Glomerular visceral epithelial cell (primary cell): ENCODE measurements at regions not wholly inside any gene's neighbourhood (a gene's known extent, or its start where the extent isn't known, plus 50 kb on each side); places are given as distances from the start of the nearest gene placed in this dataset.

ENCODE experiments used
- DNase-seq: peaks from one replicate; pipeline ENCODE4 v3.0.0-alpha.2; 2016; ENCODE audit errors: extremely low spot score

DNA sequence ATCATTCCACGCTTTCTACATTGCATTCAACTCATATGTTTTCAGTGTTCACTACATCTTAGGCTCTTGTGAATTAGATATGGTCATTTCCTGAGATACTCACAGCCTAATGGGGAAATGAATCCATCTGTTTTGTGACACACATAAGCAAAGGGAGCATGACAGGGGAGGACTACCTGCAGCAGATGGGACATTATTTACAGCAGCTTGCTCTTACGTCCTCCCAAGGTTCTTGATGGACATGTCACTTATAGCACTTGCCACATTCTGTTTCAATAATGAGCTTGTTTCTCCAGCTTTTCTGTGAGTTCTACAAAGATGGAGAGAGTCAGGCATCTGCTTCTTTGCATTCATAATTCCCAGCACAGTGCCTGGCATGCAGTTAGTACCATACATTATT, 1509.6 kb upstream of the TMEM132C start:
- DNase-seq: no peak

DNA sequence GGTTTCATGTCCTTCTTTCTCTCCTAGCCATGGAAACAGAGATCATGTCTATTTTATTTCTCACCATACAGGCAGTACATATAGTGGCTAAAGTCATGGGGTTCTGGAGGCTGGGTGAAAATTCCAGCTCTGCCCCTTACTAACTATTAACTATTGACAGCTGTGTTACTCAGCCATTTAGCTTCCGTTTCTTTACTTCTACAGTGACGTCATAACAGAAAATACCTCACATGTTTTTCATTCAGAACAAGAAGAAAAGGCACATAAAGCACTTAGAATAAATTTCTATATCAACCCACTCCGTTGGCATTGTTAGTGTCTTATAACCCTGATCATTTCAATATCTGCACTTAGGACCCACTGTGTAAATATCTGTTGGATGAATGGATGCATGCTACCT, 1506.9 kb upstream of the TMEM132C start:
- no peak for DNase-seq

DNA sequence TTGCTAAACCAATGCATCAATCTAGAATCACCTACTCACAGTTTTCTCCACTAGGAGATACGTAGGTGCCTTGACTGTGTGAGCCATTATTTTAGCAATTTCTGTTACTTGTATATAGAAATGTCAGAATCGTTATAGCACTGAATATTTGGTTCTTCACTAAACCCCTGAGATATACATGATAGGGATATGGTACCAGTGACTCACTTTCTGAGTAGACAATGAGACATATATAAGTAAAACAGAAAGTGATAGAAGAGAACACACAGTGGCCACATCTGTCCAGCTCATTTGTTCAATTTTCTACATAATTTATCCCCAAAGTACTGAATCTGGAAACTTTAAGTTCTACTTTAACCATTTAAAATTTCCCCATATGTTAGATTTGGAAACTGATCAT, 1505.5 kb upstream of the TMEM132C start:
- no peak for DNase-seq

DNA sequence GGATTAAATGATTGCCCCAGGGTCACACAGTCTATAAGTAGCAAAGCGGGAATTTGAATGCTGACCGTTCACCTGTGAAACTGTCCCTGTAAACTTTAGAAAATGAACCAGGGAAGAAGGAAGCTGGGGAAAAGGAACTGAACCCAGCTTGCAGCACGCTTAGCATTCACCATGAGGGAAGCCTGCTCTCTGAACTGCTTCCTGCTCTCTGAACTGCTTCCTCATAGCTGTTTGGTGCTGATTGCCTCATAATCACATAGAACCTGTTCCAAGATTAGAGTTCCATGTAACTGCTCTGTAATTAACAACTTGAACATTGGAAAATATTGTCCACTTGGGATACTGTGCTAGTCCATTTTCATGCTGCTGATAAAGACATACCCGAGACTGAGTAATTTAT, 1504.8 kb upstream of the TMEM132C start:
- DNase-seq: no peak

- DNase-seq: no peak
Observed at GRCh38 chr12:126763359-126763758, 1503.6 kb upstream of the TMEM132C start.

GRCh38 chr12:126767334-126767733, 1499.6 kb upstream of the TMEM132C start:
- no peak for DNase-seq

GRCh38 chr12:126768517-126768916, 1498.5 kb upstream of the TMEM132C start:
- DNase-seq: no peak

DNA sequence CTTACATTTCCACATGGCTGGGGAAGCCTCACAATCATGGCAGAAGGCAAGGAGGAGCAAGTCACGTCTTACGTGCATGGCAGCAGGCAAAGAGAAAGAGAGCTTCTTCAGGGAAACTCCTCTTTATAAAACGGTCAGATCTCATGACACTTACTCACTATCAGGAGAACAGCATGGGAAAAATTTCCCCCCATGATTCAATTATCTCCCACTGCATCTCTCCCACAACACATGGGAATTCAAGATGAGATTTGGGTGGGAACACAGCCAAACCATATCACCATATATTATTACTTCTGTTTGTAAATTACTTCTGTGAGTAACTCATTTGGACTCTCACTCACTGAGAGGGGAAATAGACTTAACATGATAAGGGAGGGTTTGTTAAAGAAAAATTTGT, 1496.8 kb upstream of the TMEM132C start:
- DNase-seq: no peak

GRCh38 chr12:126772171-126772864, 1494.7 kb upstream of the TMEM132C start:
- DNase-seq: peak; percentile 77

DNA sequence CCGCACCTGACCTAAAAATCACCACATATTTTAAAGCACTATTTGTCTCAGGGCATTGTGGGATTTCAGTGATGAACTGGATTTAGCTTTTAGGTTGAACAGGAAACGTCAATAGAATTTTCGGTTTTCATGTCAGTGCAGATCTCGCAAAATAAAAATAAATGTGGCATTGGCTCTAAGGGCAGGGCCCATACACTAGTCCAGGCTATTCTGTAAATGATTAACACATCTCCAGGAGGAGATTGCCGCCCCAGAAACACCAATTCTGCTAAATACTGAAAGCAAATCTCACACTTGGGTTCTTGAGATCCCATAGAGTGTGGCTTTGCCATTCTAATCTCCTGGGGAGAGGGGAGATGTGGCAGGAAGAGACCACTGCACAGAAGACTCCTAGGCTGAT, 1494.0 kb upstream of the TMEM132C start:
- DNase-seq: no peak

- no peak for DNase-seq
Observed at GRCh38 chr12:126773491-126773890, 1493.5 kb upstream of the TMEM132C start.

- no peak for DNase-seq
Observed at GRCh38 chr12:126776026-126776655, 1490.8 kb upstream of the TMEM132C start.

- DNase-seq: no peak
Observed at GRCh38 chr12:126780343-126780742, 1486.6 kb upstream of the TMEM132C start.

DNA sequence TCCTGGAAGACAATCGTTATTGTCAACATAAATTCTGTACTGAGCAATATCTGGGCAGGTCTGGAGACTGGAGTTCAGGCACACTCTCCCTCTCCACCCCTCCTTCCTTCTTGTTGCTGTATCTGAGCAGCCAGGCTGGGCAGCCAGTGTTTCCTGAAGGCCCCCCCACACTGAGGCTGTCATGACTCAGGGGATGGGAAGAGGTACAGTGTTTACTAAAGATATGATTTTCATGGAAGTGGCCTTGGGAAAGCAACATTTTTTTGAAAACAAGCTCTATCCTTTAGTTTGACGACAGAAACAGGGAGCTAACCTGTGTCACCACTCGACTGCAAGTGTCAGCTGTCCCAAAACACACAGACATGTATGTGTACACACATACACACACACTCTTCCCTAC, 1485.4 kb upstream of the TMEM132C start:
- no peak for DNase-seq

DNA sequence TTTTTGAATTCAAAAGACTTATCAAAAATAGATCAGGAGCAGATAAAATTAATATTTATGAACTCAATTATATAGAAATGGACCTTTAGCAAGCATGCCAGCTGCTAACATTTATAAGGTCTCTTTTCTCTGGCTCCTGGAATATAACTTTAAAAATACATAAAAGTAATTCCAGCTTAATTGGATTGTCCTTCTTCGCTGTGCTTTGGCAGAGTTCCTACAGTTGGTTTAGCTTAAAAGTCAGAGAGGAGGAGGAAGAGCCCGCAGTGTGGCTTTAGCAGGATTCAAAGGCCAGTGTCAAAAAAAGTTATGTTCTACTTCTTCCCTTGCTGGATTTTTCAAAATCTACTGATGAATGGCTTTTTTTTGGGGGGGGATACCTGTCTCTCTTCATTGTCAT, 1484.9 kb upstream of the TMEM132C start:
- DNase-seq: no peak

GRCh38 chr12:126784328-126784921, 1482.5 kb upstream of the TMEM132C start:
- DNase-seq: peak; percentile 27

DNA sequence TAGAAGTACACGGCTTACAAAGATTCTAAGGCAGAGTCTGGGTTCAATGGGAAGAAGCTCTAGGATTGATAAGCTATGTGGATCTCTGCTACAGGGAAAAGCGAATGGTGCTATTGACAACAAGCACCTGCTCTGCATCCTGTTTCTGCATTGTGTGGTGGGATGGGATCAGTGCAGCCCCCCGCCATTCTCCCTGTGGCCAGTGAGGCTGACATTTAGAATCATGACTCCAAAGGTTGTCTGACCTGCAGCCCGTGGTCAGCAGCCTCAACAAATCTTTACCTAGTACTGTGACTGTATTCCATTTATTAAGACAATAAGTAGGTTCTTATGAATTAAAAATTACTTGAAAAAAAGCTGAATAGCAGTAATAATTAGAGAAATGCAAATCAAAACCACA, 1477.0 kb upstream of the TMEM132C start:
- no peak for DNase-seq

DNA sequence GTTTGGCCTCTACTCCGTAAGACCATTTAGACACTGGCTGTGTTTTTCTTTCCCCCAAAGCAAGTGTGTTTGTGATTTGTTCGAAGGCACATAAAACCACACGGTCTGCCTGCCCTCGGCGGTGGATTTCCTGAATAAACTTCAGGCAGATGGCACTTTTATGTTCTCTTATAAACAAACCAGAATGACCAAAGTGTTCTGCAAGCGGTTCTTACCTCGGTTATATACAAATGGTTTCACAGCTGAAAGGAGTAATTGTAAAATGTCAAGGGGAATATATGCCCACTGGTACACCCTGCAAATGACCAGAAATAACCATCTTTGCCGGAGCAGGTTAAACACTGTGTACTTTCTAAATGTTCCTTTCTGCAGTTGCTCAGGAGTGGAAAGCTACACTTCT, 1475.8 kb upstream of the TMEM132C start:
- no peak for DNase-seq

GRCh38 chr12:126792411-126792810, 1474.6 kb upstream of the TMEM132C start:
- no peak for DNase-seq

- DNase-seq: no peak
Observed at GRCh38 chr12:126797525-126797924, 1469.4 kb upstream of the TMEM132C start.

DNA sequence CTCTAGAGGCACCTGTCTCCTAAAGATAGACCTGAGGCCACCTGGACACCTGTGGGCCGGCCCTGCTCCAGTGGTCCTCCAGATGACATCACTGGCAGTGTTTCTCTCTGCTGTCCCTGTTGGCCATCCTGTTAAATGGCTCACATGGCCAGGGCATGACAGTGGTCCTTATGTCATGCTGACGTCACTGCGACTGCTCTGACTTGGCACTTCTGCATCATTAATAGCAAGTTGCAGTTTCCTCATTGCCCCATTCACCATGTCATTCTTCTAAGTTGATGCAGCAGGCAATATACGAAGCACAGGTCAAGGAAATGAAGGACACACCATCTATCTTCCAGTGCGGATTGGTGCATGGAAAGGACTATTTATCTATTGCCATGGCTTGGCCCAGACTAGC, 1468.5 kb upstream of the TMEM132C start:
- no peak for DNase-seq

- no peak for DNase-seq
Observed at GRCh38 chr12:126807312-126807865, 1459.6 kb upstream of the TMEM132C start.

DNA sequence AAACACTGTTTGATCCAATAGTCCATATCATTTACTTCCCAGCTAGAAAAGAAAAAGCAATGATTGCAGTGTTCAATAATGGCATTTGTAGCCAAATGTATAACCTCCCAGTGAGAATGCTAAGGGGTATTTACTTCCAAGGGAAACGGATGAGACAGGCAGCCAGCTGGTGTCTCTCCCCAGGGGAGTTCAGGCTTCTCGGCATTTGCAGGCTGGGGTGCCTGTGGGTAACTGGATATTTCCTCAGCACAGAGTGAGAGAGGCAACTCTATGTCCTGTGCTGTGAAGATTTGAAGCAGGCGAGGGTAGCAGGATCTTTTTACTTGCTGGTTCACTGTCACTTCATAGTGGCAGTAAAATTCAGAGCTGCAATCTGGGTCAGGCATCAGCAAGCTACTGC, 1455.6 kb upstream of the TMEM132C start:
- no peak for DNase-seq
